HCT116 (cell line): ENCODE measurements at regions not wholly inside any gene's neighbourhood (a gene's known extent, or its start where the extent isn't known, plus 50 kb on each side); places are given as distances from the start of the nearest gene placed in this dataset.

Experiments used
- CBX3 ChIP-seq: IDR thresholded peaks from 2 replicates; pipeline ENCODE4 v1.6.1; 2012; ENCODE audit warnings: low read depth
- ELF1 ChIP-seq: IDR thresholded peaks from 2 replicates; pipeline ENCODE4 v1.6.1; 2012; ENCODE audit warnings: low read depth, borderline replicate concordance
- JUND ChIP-seq: IDR thresholded peaks from 2 replicates; pipeline ENCODE4 v1.6.1; 2012
- POLR2A ChIP-seq: IDR thresholded peaks from 2 replicates; pipeline ENCODE4 v1.7.0; 2011; ENCODE audit warnings: borderline replicate concordance; ENCODE audit not compliant: insufficient read depth, insufficient read length; ENCODE audit errors: extremely low read depth
- RAD21 ChIP-seq: IDR thresholded peaks from 2 replicates; pipeline ENCODE4 v1.6.1; 2012; ENCODE audit warnings: low read depth, mild to moderate bottlenecking
- TF ChIP-seq, protein P1 (sequence below), 3 experiments: fragments of 200-600 bp in 1 of 3; sonication (generic) in 1 of 3; IDR thresholded peaks in 2 of 3; conservative IDR thresholded peaks in 1 of 3; 2 replicates each; pipeline ENCODE4 v1.5.1; 2012 to 2017; ENCODE audit warnings: low read depth in 2 of 3, low read length in 2 of 3, antibody characterized with exemption in 1 of 3, borderline replicate concordance in 1 of 3, control low read depth in 1 of 3, mild to moderate bottlenecking in 1 of 3, mixed read lengths in 1 of 3, mixed run types in 1 of 3, moderate library complexity in 1 of 3; ENCODE audit not compliant: insufficient read depth in 1 of 3

DNA sequence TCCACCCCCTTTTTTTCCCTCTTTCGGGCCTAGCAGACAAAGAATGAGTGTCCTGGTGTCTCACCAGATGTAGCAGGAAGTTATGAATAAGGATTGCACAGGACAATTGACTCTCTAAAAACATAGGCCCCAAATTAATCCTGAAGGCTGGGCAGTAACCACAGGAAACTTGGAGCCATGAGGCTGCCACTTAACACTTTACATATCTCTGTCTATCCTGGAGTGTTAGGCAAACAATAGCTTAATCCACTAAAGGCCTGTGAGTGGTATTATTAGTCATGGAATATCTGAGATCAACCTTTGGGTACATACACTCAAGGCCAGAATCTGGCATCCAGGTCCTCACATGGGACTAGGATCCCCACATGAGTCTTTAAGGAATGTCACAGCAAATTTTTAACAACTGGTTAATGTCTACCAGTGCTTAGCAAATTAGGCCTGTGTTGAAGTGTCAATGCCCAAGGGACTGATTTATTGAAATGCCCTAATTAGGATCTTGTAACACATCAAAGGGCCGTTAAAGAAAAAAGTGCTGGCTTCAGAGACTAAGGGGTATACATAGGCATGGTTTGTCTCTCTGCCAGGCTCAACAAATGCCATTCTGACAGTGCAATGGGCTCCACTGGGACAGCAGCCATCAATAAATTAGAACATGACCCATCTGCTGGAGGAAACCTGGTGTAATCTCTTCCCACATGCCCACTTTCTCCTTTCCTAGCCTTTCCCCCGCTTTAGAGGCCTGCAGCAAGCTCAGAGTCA, 196.7 kb upstream of the TBX20 start:
- TF ChIP-seq, protein P1, sequence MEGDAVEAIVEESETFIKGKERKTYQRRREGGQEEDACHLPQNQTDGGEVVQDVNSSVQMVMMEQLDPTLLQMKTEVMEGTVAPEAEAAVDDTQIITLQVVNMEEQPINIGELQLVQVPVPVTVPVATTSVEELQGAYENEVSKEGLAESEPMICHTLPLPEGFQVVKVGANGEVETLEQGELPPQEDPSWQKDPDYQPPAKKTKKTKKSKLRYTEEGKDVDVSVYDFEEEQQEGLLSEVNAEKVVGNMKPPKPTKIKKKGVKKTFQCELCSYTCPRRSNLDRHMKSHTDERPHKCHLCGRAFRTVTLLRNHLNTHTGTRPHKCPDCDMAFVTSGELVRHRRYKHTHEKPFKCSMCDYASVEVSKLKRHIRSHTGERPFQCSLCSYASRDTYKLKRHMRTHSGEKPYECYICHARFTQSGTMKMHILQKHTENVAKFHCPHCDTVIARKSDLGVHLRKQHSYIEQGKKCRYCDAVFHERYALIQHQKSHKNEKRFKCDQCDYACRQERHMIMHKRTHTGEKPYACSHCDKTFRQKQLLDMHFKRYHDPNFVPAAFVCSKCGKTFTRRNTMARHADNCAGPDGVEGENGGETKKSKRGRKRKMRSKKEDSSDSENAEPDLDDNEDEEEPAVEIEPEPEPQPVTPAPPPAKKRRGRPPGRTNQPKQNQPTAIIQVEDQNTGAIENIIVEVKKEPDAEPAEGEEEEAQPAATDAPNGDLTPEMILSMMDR (IDR thresholded peaks at IDR 0.05 in 2 of 3, conservative IDR thresholded peaks at IDR 0.05 in 1 of 3; ENCODE audit: borderline replicate concordance in 1 of 3, insufficient read depth in 1 of 3, low read depth in 2 of 3, low read length in 2 of 3) = no peak
- no peak for TF ChIP-seq ELF1
- no peak for TF ChIP-seq JUND
- TF ChIP-seq CBX3 = no peak
- TF ChIP-seq POLR2A = no peak
- no peak for TF ChIP-seq RAD21
